Naive thymus-derived CD4-positive, alpha-beta T cell (primary cell): ENCODE measurements at regions not wholly inside any gene's neighbourhood (a gene's known extent, or its start where the extent isn't known, plus 50 kb on each side); places are given as distances from the start of the nearest gene placed in this dataset.

Experiments
- ATAC-seq: fragments of 150-1000 bp; cut with Tn5 transposase; 2 replicates; pipeline ENCODE4 v1.10.0; 2021; ENCODE audit warnings: mild to moderate bottlenecking, moderate library complexity
- CTCF ChIA-PET: fragments of 350-600 bp; sonication (Branson Sonifier 250); formaldehyde crosslinking; loops from one replicate; lab custom pipeline; 2021; ENCODE audit warnings: antibody characterized with exemption; lab: Charles Lee
- POLR2A ChIA-PET: fragments of 350-600 bp; sonication (Branson Sonifier 250); formaldehyde crosslinking; loops from one replicate; lab custom pipeline; 2021; ENCODE audit warnings: antibody characterized with exemption, inconsistent platforms; lab: Charles Lee
- DNase-seq, 9 donors: peaks; one replicate each; pipeline versions ENCODE4 v3.0.0 to v3.0.0-alpha.2; 2020 to 2022; ENCODE audit warnings: mixed read lengths in 1 of 9
- H3K27ac ChIP-seq: one replicate; pipeline ENCODE4 v1.7.0; 2013; ENCODE audit warnings: mild to moderate bottlenecking, low read depth, low read length, moderate library complexity
- H3K27me3 ChIP-seq, 2 donors: one replicate each; pipeline ENCODE4 v1.7.0; 2013; ENCODE audit warnings: low read length in 2 of 2, mild to moderate bottlenecking in 2 of 2, moderate library complexity in 2 of 2; ENCODE audit not compliant: control insufficient read depth in 2 of 2, insufficient read depth in 2 of 2
- H3K36me3 ChIP-seq, 3 experiments: 1 replicate in 2 of 3; 2 replicates in 1 of 3; pipeline ENCODE4 v1.7.0; 2013; ENCODE audit warnings: low read length in 3 of 3, mild to moderate bottlenecking in 3 of 3, moderate library complexity in 1 of 3; ENCODE audit not compliant: insufficient read depth in 3 of 3, control insufficient read depth in 2 of 3
- H3K4me1 ChIP-seq, 2 donors: one replicate each; pipeline ENCODE4 v1.7.0; 2013; ENCODE audit warnings: low read length in 2 of 2, mild to moderate bottlenecking in 2 of 2, moderate library complexity in 1 of 2; ENCODE audit not compliant: control insufficient read depth in 2 of 2, insufficient read depth in 2 of 2
- H3K4me3 ChIP-seq: 2 replicates; pipeline ENCODE4 v1.7.0; 2013; ENCODE audit warnings: mild to moderate bottlenecking, low read length
- H3K9me3 ChIP-seq, 3 experiments: 1 replicate in 2 of 3; 2 replicates in 1 of 3; pipeline ENCODE4 v1.7.0; 2013; ENCODE audit warnings: low read length in 3 of 3; ENCODE audit not compliant: control insufficient read depth in 2 of 3
- H3K27ac Mint-ChIP-seq, 9 donors: one replicate each; pipeline ENCODE4 v1.8.0; 2020 to 2022; ENCODE audit warnings: mixed read lengths in 9 of 9, mild to moderate bottlenecking in 8 of 9, moderate library complexity in 5 of 9, inconsistent platforms in 2 of 9
- H3K27me3 Mint-ChIP-seq, 5 donors: one replicate each; pipeline ENCODE4 v1.8.0; 2021 to 2022; ENCODE audit warnings: mixed read lengths in 5 of 5, mild to moderate bottlenecking in 1 of 5
- H3K36me3 Mint-ChIP-seq, 5 donors: one replicate each; pipeline ENCODE4 v1.8.0; 2020 to 2022; ENCODE audit warnings: mixed read lengths in 5 of 5, mild to moderate bottlenecking in 3 of 5, inconsistent platforms in 1 of 5
- H3K4me1 Mint-ChIP-seq, 7 donors: one replicate each; pipeline ENCODE4 v1.8.0; 2020 to 2022; ENCODE audit warnings: mixed read lengths in 7 of 7, mild to moderate bottlenecking in 3 of 7, inconsistent platforms in 1 of 7
- H3K4me3 Mint-ChIP-seq, 10 donors: one replicate each; pipeline ENCODE4 v1.8.0; 2020 to 2022; ENCODE audit warnings: mild to moderate bottlenecking in 10 of 10, mixed read lengths in 10 of 10, moderate library complexity in 6 of 10, inconsistent platforms in 2 of 10
- H3K9me3 Mint-ChIP-seq, 11 donors: one replicate each; pipeline ENCODE4 v1.8.0; 2020 to 2022; ENCODE audit warnings: mixed read lengths in 11 of 11, mild to moderate bottlenecking in 4 of 11, inconsistent platforms in 1 of 11, moderate library complexity in 1 of 11
- intact Hi-C, 2 donors: fragments of 100-400 bp; cut with micrococcal nuclease; formaldehyde crosslinking; loops; one replicate each; pipeline ENCODE4 v1.15.1; 2023

GRCh38 chr17:72447251-72447640 is 326.4 kb downstream of the SOX9 start:
- Mint-ChIP-seq H3K9me3 (peaks cover 0 to 11% (median 0%) of the 10 kb centered on the region in 11 donors), H3K36me3 (no peaks in the 10 kb centered on the region), H3K27ac (no peak overlapping the region), H3K4me1 (no peaks in the 10 kb centered on the region), H3K4me3 (no peak overlapping the region), H3K27me3 (peaks cover 0 to 12% (median 0%) of the 10 kb centered on the region in 5 donors)
- Histone ChIP-seq H3K4me3 (no peak overlapping the region), H3K9me3 (no peaks in the 10 kb centered on the region), H3K4me1 (no peaks in the 10 kb centered on the region), H3K27ac (no peak overlapping the region), H3K27me3 (no peaks in the 10 kb centered on the region), H3K36me3 (no peaks in the 10 kb centered on the region)
- DNase-seq (no peak), ATAC-seq (no peak)
- ChIA-PET CTCF (no interaction called here), POLR2A (no interaction called here)
- intact Hi-C loops = no loop called here

- H3K27me3 ChIP-seq = no peaks in the 10 kb centered on the region
- CTCF ChIA-PET = no interaction called here
- Mint-ChIP-seq H3K27me3 (peaks cover 0 to 12% (median 4%) of the 10 kb centered on the region in 5 donors), H3K9me3 (peaks cover 0 to 11% (median 1%) of the 10 kb centered on the region in 11 donors), H3K27ac (no peak overlapping the region), H3K4me3 (no peak overlapping the region), H3K36me3 (no peaks in the 10 kb centered on the region), H3K4me1 (no peaks in the 10 kb centered on the region)
- no peak overlapping the region for H3K27ac ChIP-seq
- POLR2A ChIA-PET = no interaction called here
- no peaks in the 10 kb centered on the region for H3K4me1 ChIP-seq
- DNase-seq = no peak
- H3K9me3 ChIP-seq = no peaks in the 10 kb centered on the region
- intact Hi-C loops = no loop called here
- H3K4me3 ChIP-seq = no peak overlapping the region
- ATAC-seq = no peak
- H3K36me3 ChIP-seq = no peaks in the 10 kb centered on the region
Measured at GRCh38 chr17:72448019-72448418, 327.2 kb downstream of the SOX9 start.

GRCh38 chr17:72452286-72453173 is 331.7 kb downstream of the SOX9 start:
- no peak overlapping the region for H3K4me3 ChIP-seq
- Mint-ChIP-seq H3K4me1 (no peaks in the 10 kb centered on the region), H3K27me3 (peaks cover 0 to 8% (median 4%) of the 10 kb centered on the region in 5 donors), H3K4me3 (no peak overlapping the region), H3K9me3 (peaks cover 0 to 11% (median 3%) of the 10 kb centered on the region in 11 donors), H3K36me3 (no peaks in the 10 kb centered on the region), H3K27ac (no peak overlapping the region)
- H3K27me3 ChIP-seq = no peaks in the 10 kb centered on the region
- H3K36me3 ChIP-seq = no peaks in the 10 kb centered on the region
- H3K9me3 ChIP-seq = no peaks in the 10 kb centered on the region
- no peaks in the 10 kb centered on the region for H3K4me1 ChIP-seq
- DNase-seq = no peak
- POLR2A ChIA-PET = no interaction called here
- no peak for ATAC-seq
- intact Hi-C loops = no loop called here
- no peak overlapping the region for H3K27ac ChIP-seq
- CTCF ChIA-PET = no interaction called here

- Histone ChIP-seq H3K27me3 (no peaks in the 10 kb centered on the region), H3K4me1 (no peaks in the 10 kb centered on the region), H3K27ac (no peak overlapping the region), H3K36me3 (no peaks in the 10 kb centered on the region), H3K9me3 (no peaks in the 10 kb centered on the region), H3K4me3 (no peak overlapping the region)
- intact Hi-C loops = no loop called here
- DNase-seq = no peak
- POLR2A ChIA-PET = no interaction called here
- H3K27ac Mint-ChIP-seq = no peak overlapping the region
- no peak for ATAC-seq
- peaks cover 0 to 10% (median 3%) of the 10 kb centered on the region in 11 donors for H3K9me3 Mint-ChIP-seq
- no peak overlapping the region for H3K4me3 Mint-ChIP-seq
- no peaks in the 10 kb centered on the region for H3K4me1 Mint-ChIP-seq
- no peaks in the 10 kb centered on the region for H3K36me3 Mint-ChIP-seq
- H3K27me3 Mint-ChIP-seq = peaks cover 0 to 10% (median 4%) of the 10 kb centered on the region in 5 donors
- CTCF ChIA-PET = no interaction called here
Measured at GRCh38 chr17:72454342-72454741, 333.5 kb downstream of the SOX9 start.

- ChIA-PET CTCF (no interaction called here), POLR2A (no interaction called here)
- Mint-ChIP-seq H3K36me3 (no peaks in the 10 kb centered on the region), H3K27ac (no peak overlapping the region), H3K4me3 (no peak overlapping the region), H3K4me1 (no peaks in the 10 kb centered on the region), H3K27me3 (peaks cover 0 to 10% (median 4%) of the 10 kb centered on the region in 5 donors), H3K9me3 (peaks cover 0 to 10% (median 3%) of the 10 kb centered on the region in 11 donors)
- DNase-seq = no peak
- intact Hi-C loops = no loop called here
- Histone ChIP-seq H3K4me1 (no peaks in the 10 kb centered on the region), H3K27me3 (no peaks in the 10 kb centered on the region), H3K4me3 (no peak overlapping the region), H3K9me3 (no peaks in the 10 kb centered on the region), H3K27ac (no peak overlapping the region), H3K36me3 (no peaks in the 10 kb centered on the region)
- ATAC-seq = no peak
Measured at GRCh38 chr17:72455562-72455961, 334.7 kb downstream of the SOX9 start.

GRCh38 chr17:72456075-72456474 is 335.3 kb downstream of the SOX9 start:
- H3K36me3 Mint-ChIP-seq = no peaks in the 10 kb centered on the region
- CTCF ChIA-PET = no interaction called here
- Histone ChIP-seq H3K27me3 (no peaks in the 10 kb centered on the region), H3K36me3 (no peaks in the 10 kb centered on the region), H3K9me3 (no peaks in the 10 kb centered on the region), H3K4me1 (no peaks in the 10 kb centered on the region), H3K27ac (no peak overlapping the region), H3K4me3 (no peak overlapping the region)
- H3K4me1 Mint-ChIP-seq = no peaks in the 10 kb centered on the region
- peaks cover 0 to 10% (median 1%) of the 10 kb centered on the region in 11 donors for H3K9me3 Mint-ChIP-seq
- no peak for ATAC-seq
- no peak for DNase-seq
- H3K27ac Mint-ChIP-seq = no peak overlapping the region
- peaks cover 0 to 8% (median 4%) of the 10 kb centered on the region in 5 donors for H3K27me3 Mint-ChIP-seq
- H3K4me3 Mint-ChIP-seq = no peak overlapping the region
- POLR2A ChIA-PET = interaction anchor here (0.6 kb wide), 1 partner anchor 1727 kb away, joined by 3 read pairs; no protein-coding TSS in a partner anchor
- intact Hi-C loops = no loop called here

GRCh38 chr17:72457712-72458111 is 336.9 kb downstream of the SOX9 start:
- DNase-seq (no peak), ATAC-seq (no peak)
- peaks cover 0 to 11% (median 4%) of the 10 kb centered on the region in 5 donors for H3K27me3 Mint-ChIP-seq
- Histone ChIP-seq H3K9me3 (no peaks in the 10 kb centered on the region), H3K36me3 (no peaks in the 10 kb centered on the region), H3K27me3 (no peaks in the 10 kb centered on the region), H3K4me3 (no peak overlapping the region), H3K27ac (no peak overlapping the region), H3K4me1 (no peaks in the 10 kb centered on the region)
- CTCF ChIA-PET = no interaction called here
- no peak overlapping the region for H3K4me3 Mint-ChIP-seq
- H3K27ac Mint-ChIP-seq = no peak overlapping the region
- no peaks in the 10 kb centered on the region for H3K36me3 Mint-ChIP-seq
- POLR2A ChIA-PET = no interaction called here
- peaks cover 0 to 7% (median under 1%) of the 10 kb centered on the region in 11 donors for H3K9me3 Mint-ChIP-seq
- intact Hi-C loops = no loop called here
- H3K4me1 Mint-ChIP-seq = no peaks in the 10 kb centered on the region
